Calu3 (cell line): ENCODE measurements at regions not wholly inside any gene's neighbourhood (a gene's known extent, or its start where the extent isn't known, plus 50 kb on each side); places are given as distances from the start of the nearest gene placed in this dataset.
A peak's percentile ranks its signal among the peaks of the same experiment; 100 is the strongest.

Experiments used
- BruUV-seq: library from RNA; stranded (reverse); fragments of 400-500 nt; replicated peaks from 2 replicates; lab custom pipeline; 2021; lab: Mats Ljungman, UMichigan
- CTCF ChIA-PET: fragments of 300-600 bp; sonication (Branson Sonifier 250); formaldehyde crosslinking; loops from one replicate; lab custom pipeline; 2022; ENCODE audit warnings: antibody characterized with exemption; lab: Charles Lee
- DNase-seq: peaks from one replicate; pipeline ENCODE4 v3.0.0; 2022
- H3K27ac Mint-ChIP-seq: one replicate; pipeline ENCODE4 v1.8.0; 2022; ENCODE audit warnings: mixed read lengths; ENCODE audit not compliant: unreplicated experiment
- H3K27me3 Mint-ChIP-seq: one replicate; pipeline ENCODE4 v1.8.0; 2022; ENCODE audit warnings: mixed read lengths; ENCODE audit not compliant: unreplicated experiment
- H3K36me3 Mint-ChIP-seq: one replicate; pipeline ENCODE4 v1.8.0; 2022; ENCODE audit warnings: mild to moderate bottlenecking, moderate library complexity, mixed read lengths; ENCODE audit not compliant: insufficient read depth, unreplicated experiment
- H3K4me1 Mint-ChIP-seq: one replicate; pipeline ENCODE4 v1.8.0; 2022; ENCODE audit warnings: mild to moderate bottlenecking, low read depth, mixed read lengths; ENCODE audit not compliant: unreplicated experiment
- H3K4me3 Mint-ChIP-seq: one replicate; pipeline ENCODE4 v1.8.0; 2022; ENCODE audit warnings: mild to moderate bottlenecking, low read depth, moderate library complexity, mixed read lengths; ENCODE audit not compliant: unreplicated experiment
- H3K9me3 Mint-ChIP-seq: one replicate; pipeline ENCODE4 v1.8.0; 2022; ENCODE audit warnings: low read depth, mixed read lengths; ENCODE audit not compliant: unreplicated experiment
- intact Hi-C: fragments of 100-400 bp; cut with micrococcal nuclease; formaldehyde crosslinking; loops from one replicate; pipeline ENCODE4 v1.10.0; 2022; ENCODE audit not compliant: unreplicated experiment
- TF ChIP-seq, protein P1 (sequence below): fragments of 200-600 bp; IDR thresholded peaks from one replicate; pipeline ENCODE4 v1.8.0; 2022; ENCODE audit warnings: antibody characterized with exemption; ENCODE audit not compliant: unreplicated experiment

DNA sequence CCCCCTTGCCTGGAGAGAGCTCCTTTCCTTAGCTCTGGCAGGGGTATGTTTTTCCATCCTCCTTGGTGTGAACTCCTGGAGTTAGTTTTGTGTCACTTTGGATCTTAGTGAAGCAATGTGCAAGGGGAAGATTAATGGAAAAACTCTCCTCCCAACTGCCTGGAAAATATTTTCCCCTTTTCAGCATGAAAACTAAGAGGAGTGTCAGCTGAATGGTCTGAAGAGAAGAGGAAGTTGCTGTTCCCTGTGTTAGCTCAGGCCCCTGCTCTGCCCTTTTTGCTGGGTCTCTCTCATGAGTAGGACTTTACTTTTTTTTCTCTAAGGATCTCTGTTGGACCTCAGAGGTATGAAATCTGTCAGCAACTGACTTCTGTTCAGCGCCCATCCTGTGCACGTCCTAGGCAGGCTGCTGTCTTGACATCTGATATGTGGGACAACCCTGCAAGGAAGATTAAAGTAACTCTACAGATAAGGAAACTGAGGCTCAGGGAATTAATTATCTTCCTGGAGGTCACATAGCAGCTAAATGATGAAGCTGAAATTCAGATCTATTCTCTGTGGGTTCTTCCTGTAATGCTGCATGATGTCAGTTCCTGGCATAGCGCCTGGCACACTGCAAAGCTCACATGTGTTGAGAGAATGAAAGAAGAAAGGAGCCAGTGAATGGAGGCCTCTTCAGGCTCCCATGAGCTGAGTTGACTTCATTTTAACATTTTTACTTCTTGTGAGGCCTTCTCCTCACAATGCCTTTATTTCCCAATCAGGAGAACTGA lies 109.7 kb upstream of the GALNT15 start:
- DNase-seq: no peak
- Mint-ChIP-seq H3K36me3 (no peaks in the 10 kb centered on the region), H3K4me1 (peaks cover 40% of the 10 kb centered on the region), H3K4me3 (no peak overlapping the region), H3K9me3 (no peaks in the 10 kb centered on the region), H3K27me3 (no peaks in the 10 kb centered on the region), H3K27ac (no peak overlapping the region)
- no TSS peak for BruUV-seq
- intact Hi-C loops: loop anchor here (5.0 kb wide), 1 partner anchor 37 kb away; no protein-coding TSS in a partner anchor
- CTCF ChIA-PET: interaction anchor here (0.7 kb wide), 1 partner anchor 7 kb away, joined by 3 read pairs; no protein-coding TSS in a partner anchor
- TF ChIP-seq, protein P1, sequence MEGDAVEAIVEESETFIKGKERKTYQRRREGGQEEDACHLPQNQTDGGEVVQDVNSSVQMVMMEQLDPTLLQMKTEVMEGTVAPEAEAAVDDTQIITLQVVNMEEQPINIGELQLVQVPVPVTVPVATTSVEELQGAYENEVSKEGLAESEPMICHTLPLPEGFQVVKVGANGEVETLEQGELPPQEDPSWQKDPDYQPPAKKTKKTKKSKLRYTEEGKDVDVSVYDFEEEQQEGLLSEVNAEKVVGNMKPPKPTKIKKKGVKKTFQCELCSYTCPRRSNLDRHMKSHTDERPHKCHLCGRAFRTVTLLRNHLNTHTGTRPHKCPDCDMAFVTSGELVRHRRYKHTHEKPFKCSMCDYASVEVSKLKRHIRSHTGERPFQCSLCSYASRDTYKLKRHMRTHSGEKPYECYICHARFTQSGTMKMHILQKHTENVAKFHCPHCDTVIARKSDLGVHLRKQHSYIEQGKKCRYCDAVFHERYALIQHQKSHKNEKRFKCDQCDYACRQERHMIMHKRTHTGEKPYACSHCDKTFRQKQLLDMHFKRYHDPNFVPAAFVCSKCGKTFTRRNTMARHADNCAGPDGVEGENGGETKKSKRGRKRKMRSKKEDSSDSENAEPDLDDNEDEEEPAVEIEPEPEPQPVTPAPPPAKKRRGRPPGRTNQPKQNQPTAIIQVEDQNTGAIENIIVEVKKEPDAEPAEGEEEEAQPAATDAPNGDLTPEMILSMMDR: no peak

GRCh38 chr3:16066545-16066944 lies 107.9 kb upstream of the GALNT15 start:
- Mint-ChIP-seq H3K27me3 (no peaks in the 10 kb centered on the region), H3K9me3 (no peaks in the 10 kb centered on the region), H3K4me1 (peaks cover 40% of the 10 kb centered on the region), H3K4me3 (no peak overlapping the region), H3K27ac (no peak overlapping the region), H3K36me3 (peaks cover 9% of the 10 kb centered on the region)
- intact Hi-C loops: no loop called here
- TF ChIP-seq, protein P1: no peak
- CTCF ChIA-PET: no interaction called here
- no peak for DNase-seq
- no TSS peak for BruUV-seq

DNA sequence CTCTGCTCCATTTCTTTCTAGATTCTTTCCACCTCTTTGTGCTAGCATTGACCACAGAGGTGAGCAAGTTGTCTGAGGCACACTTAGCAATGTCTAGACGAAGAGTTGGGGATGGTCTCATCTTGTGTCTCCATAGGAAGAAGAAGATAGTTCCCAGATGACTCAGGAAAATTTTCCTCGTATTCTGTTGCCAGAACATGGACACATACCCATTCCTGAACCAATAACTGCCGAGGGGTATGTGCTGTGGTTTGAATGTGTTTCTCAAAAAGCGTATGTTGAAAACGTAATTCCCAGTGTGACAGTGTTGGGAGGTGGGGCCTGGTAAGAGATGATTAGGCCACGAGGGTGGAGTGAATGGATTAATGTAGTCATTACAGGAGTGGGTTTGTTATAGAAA lies 107.5 kb upstream of the GALNT15 start:
- TF ChIP-seq, protein P1: no peak
- Mint-ChIP-seq H3K27ac (no peak overlapping the region), H3K9me3 (peaks cover 2% of the 10 kb centered on the region), H3K27me3 (no peaks in the 10 kb centered on the region), H3K4me3 (no peak overlapping the region), H3K36me3 (peaks cover 9% of the 10 kb centered on the region), H3K4me1 (peaks cover 41% of the 10 kb centered on the region)
- DNase-seq: no peak
- CTCF ChIA-PET: no interaction called here
- intact Hi-C loops: no loop called here
- no TSS peak for BruUV-seq

DNA sequence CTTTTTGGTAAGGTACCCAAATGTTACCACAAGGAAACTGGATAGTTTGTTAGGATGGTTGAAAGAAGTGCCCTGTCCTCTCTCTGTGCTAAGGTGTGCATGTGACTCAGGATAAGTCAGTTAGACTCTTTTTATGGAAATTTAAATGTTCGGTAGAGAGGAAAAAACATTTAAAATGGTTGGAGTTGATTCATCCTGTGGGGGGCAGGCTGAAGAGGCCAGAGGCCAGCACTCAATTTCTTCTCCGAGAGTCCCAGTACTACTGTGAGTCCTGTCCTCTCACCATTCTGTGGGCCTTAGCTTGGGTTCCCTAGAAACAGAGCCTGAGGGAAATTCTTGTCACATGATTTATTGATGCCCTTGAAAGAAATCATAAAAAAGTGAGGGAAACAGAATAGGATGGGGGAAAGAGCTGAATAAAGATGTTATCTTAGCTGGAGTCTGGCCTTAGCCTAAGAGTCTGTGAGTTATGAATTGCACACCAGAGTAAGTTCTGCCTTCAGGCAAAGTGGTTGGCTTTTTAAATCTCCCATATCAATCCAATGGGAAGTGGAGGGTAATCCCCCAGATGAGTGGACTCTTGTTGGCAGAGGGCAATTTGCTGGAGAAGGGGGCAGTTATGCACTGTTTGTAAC lies 106.5 kb upstream of the GALNT15 start:
- peak overlapping the region; percentile 44 for H3K27ac Mint-ChIP-seq
- H3K27me3 Mint-ChIP-seq: no peaks in the 10 kb centered on the region
- H3K4me3 Mint-ChIP-seq: no peak overlapping the region
- H3K9me3 Mint-ChIP-seq: peaks cover 3% of the 10 kb centered on the region
- no peak for DNase-seq
- peaks cover 43% of the 10 kb centered on the region for H3K4me1 Mint-ChIP-seq
- TF ChIP-seq, protein P1: no peak
- CTCF ChIA-PET: interaction anchor here (1.9 kb wide), 1 partner anchor 22 kb away, joined by 4 read pairs; no protein-coding TSS in a partner anchor
- BruUV-seq: no TSS peak
- intact Hi-C loops: no loop called here
- H3K36me3 Mint-ChIP-seq: peaks cover 9% of the 10 kb centered on the region
